BJ (cell line): ENCODE measurements at regions not wholly inside any gene's neighbourhood (a gene's known extent, or its start where the extent isn't known, plus 50 kb on each side); places are given as distances from the start of the nearest gene placed in this dataset.
"Not testable (repeated sequence)": the region's sequence is repeated elsewhere in the genome, so short reads cannot be mapped to it uniquely, and the experiment has no call there.

ENCODE experiments used
- CTCF ChIA-PET: fragments of 350-600 bp; formaldehyde crosslinking; extraction: SDS; loops from one replicate; lab custom pipeline; 2021; ENCODE audit warnings: antibody characterized with exemption, inconsistent platforms; lab: Yijun Ruan, JAX
- POLR2A ChIA-PET: fragments of 300-600 bp; sonication (Branson Sonifier 250); formaldehyde crosslinking; extraction: SDS; loops from one replicate; lab custom pipeline; 2021; ENCODE audit warnings: antibody characterized with exemption; lab: Charles Lee
- DNase-seq: peaks from one replicate; pipeline ENCODE4 v3.0.0-alpha.2; 2011; ENCODE audit warnings: low read depth
- H3K27me3 ChIP-seq: 2 replicates; pipeline ENCODE4 v1.6.0; 2011; ENCODE audit warnings: low read length; ENCODE audit not compliant: control insufficient read depth, insufficient read depth
- H3K36me3 ChIP-seq: 2 replicates; pipeline ENCODE4 v1.5.1; 2011; ENCODE audit warnings: low read length; ENCODE audit not compliant: control insufficient read depth, insufficient read depth
- H3K4me3 ChIP-seq: 2 replicates; pipeline ENCODE4 v1.5.1; 2011; ENCODE audit warnings: low read depth, mild to moderate bottlenecking, control low read depth, low read length
- CTCF ChIP-seq: IDR thresholded peaks from 2 replicates; pipeline ENCODE4 v1.5.1; 2011; ENCODE audit warnings: low read depth, mild to moderate bottlenecking, control low read depth, inconsistent platforms, low read length, moderate library complexity; ENCODE audit not compliant: insufficient read depth

- H3K36me3 ChIP-seq: no peaks in the 10 kb centered on the region
- DNase-seq: no peak
- no peak for TF ChIP-seq CTCF
- H3K4me3 ChIP-seq: no peak overlapping the region
- H3K27me3 ChIP-seq: no peaks in the 10 kb centered on the region
- ChIA-PET CTCF (interaction anchor here (0.6 kb wide), 1 partner anchor 58 kb away, joined by 3 read pairs; no protein-coding TSS in a partner anchor), POLR2A (no interaction called here)
Measured at GRCh38 chr1:74935446-74935845, 198.7 kb upstream of the LHX8 start.

GRCh38 chr1:74937176-74937575, 197.0 kb upstream of the LHX8 start:
- no peak overlapping the region for H3K4me3 ChIP-seq
- no peak for TF ChIP-seq CTCF
- ChIA-PET CTCF (no interaction called here), POLR2A (no interaction called here)
- no peak for DNase-seq
- H3K36me3 ChIP-seq: no peaks in the 10 kb centered on the region
- H3K27me3 ChIP-seq: no peaks in the 10 kb centered on the region

GRCh38 chr1:74943046-74943445, 191.1 kb upstream of the LHX8 start:
- H3K36me3 ChIP-seq: no peaks in the 10 kb centered on the region
- POLR2A ChIA-PET: no interaction called here
- CTCF ChIA-PET: no interaction called here
- TF ChIP-seq CTCF: no peak
- no peak overlapping the region for H3K4me3 ChIP-seq
- no peak for DNase-seq
- H3K27me3 ChIP-seq: no peaks in the 10 kb centered on the region

GRCh38 chr1:74946388-74946787, 187.8 kb upstream of the LHX8 start:
- TF ChIP-seq CTCF: no peak
- no peaks in the 10 kb centered on the region for H3K27me3 ChIP-seq
- no peak for DNase-seq
- H3K36me3 ChIP-seq: no peaks in the 10 kb centered on the region
- ChIA-PET CTCF (no interaction called here), POLR2A (no interaction called here)
- H3K4me3 ChIP-seq: no peak overlapping the region

- H3K36me3 ChIP-seq, H3K27me3 ChIP-seq, DNase-seq, POLR2A ChIA-PET, H3K4me3 ChIP-seq, CTCF ChIA-PET: not testable (repeated sequence)
Measured at GRCh38 chr1:74949348-74949747, 184.8 kb upstream of the LHX8 start.

- H3K27me3 ChIP-seq, POLR2A ChIA-PET, CTCF ChIA-PET, H3K4me3 ChIP-seq, DNase-seq, H3K36me3 ChIP-seq: not testable (repeated sequence)
Measured at GRCh38 chr1:74951981-74952380, 182.2 kb upstream of the LHX8 start.
